Anterior cingulate cortex (tissue), 58 donors: ENCODE measurements at regions not wholly inside any gene's neighbourhood (a gene's known extent, or its start where the extent isn't known, plus 50 kb on each side); places are given as distances from the start of the nearest gene placed in this dataset.

Source experiments
- DNase-seq, 58 donors: peaks; one replicate each; lab custom pipeline; 2025; lab: John Stamatoyannopoulos, UW

DNA sequence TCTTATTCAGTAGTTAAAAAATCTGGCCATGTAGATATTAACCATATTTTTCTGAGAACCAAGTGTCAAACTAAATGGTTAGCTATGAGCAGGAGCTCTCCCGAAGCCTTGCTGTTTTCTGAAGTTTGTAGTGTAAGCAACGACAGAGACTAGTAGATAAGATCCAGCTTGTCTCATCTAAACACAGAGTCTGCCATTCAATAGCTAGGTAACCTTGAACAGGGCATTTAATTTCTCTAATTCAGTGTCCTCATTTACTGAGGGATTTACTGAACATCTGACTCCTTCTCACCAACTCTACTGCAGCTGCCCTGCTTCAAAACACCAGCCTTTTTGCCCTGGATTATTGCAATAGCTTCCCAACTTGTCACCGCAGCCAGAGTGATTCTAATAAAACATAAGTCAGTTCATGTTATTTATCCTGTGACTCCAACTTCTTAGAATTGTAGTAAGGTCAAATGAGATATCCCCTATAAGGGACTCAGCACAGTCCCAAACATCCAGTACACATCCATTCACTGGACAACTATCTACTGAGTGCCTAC lies 337.0 kb downstream of the PLK2 start:
- no peak for DNase-seq

GRCh38 chr5:58122157-58122556 lies 337.7 kb downstream of the PLK2 start:
- DNase-seq: peak in 1 of 58 donors; percentile 6

DNA sequence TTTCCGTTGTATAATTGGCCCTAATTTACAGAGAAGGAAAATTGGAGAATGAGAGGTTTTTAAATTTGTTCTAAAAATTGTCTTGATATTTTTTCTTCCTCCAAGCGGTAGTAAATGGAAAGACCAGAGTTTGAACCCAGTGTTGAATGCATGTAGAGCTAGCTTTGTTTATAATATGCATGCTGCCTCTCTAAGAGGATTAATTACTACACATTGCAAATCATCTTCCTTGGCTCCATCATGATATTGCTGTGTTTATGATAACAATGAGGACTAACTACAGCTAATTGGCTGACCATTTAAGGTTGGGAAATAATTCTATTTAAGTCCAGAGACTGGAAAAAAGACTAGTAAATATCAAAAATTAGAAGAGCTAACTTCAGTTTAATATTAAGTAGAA lies 338.5 kb downstream of the PLK2 start:
- no peak for DNase-seq

GRCh38 chr5:58117542-58117941 lies 342.3 kb downstream of the PLK2 start:
- no peak for DNase-seq

DNA sequence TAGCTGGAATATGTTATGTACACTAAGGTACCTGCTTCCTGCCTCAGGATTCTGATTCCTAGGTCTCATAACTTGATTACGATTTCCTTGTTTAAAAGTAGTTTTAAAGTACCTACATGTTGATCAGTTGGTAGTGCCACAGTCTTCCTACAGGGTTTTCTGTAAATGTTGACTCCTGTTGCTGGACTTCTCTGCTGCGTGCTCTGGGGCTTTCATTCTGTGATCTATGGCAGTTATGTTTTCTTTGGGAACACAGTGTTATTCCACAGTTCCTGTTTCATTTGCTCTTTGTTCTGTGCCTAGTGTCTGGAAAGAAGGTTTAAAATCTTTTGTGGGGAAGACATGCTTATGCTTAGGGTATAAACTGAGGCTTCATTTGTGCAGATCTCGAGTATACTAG lies 343.5 kb downstream of the PLK2 start:
- DNase-seq: no peak

DNA sequence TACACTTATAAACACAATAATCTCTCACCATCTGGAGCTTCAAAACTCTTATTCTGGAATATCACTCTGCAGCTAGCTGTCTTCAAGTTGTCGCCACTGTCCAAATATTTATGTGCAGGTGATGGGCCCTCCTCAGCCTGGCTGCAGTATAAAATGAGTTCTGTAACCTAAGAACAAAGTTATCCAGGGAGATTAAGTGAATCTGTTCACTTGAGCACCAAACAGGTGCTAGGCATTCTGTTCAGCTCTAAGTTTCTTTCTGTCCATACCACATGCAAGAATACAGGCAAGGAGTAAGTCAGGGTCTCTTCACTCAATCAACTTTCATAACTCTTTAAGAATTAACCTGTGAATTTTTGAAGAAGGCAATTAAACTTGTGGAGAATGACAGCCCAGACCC lies 344.1 kb downstream of the PLK2 start:
- no peak for DNase-seq

- DNase-seq: no peak
Observed at GRCh38 chr5:58114324-58114723, 345.6 kb downstream of the PLK2 start.

DNA sequence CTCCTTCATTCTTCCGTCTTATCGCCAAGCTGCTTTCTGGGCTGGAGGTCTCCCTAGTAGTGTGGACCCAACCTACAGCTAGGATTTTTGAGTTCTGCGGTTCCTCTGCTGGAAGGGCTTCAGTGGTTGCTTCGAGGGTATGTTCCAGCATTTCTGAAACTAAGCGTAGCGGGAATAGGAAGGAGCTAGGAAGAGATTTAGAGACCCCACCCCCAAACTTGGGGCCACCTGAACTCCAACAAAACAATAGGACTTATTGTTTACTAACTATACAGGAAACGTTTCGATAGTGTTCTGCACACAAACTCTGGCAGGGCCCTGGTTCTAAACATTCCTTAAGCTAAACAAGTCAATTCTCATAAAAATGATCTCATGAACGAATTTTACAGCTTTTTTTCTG lies 346.7 kb downstream of the PLK2 start:
- no peak for DNase-seq

GRCh38 chr5:58108511-58108910 lies 351.4 kb downstream of the PLK2 start:
- DNase-seq: no peak

DNA sequence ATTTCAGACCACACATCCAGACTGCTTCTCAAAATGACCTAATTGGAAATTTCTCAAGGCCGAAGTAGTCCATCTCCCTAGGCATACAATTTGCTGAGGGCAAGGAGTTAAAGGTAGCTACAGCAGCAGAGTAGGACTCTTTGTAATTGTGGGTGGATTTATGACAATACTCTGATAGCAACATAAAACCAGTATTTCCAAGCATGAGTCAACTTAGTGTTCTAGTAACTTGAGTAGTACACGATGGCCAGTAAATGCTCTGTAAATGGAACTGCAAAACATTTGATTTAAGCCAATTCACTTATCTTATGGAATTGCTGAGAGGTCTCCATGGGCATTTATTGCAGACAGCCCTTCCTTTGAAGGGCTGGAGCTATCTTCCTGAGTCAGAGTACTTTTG lies 352.2 kb downstream of the PLK2 start:
- DNase-seq: no peak

DNA sequence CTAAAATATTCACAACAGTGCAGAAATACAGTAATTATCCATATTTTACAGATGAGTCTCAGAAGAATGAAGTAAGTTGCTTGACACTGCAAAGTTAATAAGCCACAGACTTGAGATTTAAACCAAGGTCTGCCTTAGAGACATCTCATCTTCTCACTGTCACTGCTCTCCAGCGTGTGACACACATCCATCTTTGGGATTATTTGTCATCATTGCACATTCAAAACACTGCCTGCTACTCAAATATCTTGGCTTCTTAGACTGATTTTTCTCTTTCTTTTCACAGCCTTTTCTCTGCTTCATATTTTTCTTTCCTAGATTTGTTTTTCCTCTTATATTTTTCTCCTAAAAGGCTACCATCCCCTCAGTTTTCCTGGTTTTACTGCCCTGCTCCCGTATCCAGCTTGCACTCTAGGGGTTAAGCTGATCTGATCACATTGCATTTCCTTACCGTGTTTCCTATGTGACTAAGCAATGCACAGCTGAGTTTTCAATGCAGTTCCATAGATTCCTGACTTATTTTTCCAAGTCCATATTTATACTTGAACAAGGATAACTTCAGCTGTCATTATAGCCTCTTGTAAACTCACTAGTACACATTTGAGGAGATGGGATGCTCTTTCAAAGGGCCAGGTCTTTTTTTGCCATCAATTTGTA lies 353.0 kb downstream of the PLK2 start:
- no peak for DNase-seq

DNA sequence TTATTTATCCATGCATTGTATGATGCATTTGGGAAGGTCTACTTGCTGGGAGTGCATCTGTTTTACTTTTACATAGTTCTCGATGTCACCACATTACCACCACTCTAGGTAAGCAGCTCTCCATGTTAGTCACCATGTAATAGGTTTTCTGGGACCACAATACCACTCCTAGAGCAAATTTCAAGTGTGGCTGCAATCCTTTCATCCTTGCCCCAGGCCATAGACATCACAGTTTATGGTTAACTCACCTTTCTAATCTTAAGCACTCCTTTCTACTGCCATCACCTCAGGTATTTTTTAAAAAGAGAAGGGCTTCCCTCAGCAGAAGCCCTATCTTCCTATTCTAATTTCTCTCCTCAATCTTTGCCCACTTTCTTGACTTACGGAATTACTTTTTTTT lies 354.1 kb downstream of the PLK2 start:
- no peak for DNase-seq

GRCh38 chr5:58099257-58099656 lies 360.6 kb downstream of the PLK2 start:
- no peak for DNase-seq

- DNase-seq: no peak
Observed at GRCh38 chr5:58094031-58094430, 365.9 kb downstream of the PLK2 start.

- DNase-seq: no peak
Observed at GRCh38 chr5:58090704-58091103, 369.2 kb downstream of the PLK2 start.

DNA sequence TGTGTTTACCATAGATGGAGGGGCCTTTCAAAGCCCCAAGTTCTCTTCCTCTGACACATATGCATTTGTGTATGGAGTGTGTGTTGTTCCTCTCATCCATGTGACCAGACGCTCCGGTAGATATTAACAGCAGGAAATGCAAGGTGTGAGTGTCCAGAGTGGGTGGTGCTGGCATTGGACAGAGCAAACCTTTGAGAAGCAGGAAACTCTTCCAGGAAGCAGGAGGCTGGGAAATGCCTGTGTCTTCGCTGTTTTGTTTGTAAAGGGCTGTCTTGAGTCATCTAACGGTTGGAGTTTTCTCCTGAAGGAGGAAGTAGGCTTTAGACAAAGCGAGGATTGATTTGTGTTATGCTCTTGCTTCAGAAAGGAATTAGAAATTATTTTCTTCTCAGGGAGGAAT lies 370.9 kb downstream of the PLK2 start:
- DNase-seq: no peak

DNA sequence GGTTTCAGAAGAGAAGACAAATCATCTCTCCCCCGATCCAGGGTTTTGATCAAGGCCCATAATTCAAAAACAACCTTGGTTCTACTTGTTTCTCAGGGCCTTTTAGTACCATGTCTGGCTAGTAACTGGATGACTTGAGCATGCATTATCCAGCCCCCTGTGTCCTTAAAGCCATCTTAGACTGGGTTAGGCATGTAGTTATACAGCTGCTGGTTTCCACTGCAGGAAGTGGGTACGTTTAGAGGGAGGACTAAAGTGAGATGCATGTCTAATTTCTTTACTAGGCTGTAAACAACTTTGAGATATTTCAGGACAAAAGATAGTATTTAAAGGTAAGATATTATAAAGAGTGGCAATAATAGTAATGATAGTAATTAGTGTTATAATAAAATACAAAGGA lies 372.0 kb downstream of the PLK2 start:
- no peak for DNase-seq

GRCh38 chr5:58087123-58087522 lies 372.8 kb downstream of the PLK2 start:
- DNase-seq: no peak

DNA sequence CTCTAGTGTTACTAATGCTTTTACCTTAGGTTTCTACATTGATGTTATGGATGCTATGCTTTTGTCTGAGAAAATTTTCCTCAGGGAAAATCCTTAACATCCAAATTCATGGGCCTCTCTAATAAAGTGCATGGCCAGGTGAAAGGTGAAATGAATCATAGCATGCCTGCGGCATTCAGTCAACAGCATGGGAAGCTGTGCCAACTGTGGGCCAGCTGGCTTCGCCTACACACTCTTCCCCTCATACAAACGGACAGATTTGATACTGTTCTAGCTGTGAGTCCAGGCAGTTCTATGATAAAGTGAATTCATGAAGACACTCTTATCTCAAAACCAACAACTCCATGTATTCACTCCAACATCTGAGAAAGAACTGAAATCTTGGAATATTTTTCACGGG lies 374.1 kb downstream of the PLK2 start:
- DNase-seq: peak in 5 of 58 donors; percentile 3 to 31 (median 15)

DNA sequence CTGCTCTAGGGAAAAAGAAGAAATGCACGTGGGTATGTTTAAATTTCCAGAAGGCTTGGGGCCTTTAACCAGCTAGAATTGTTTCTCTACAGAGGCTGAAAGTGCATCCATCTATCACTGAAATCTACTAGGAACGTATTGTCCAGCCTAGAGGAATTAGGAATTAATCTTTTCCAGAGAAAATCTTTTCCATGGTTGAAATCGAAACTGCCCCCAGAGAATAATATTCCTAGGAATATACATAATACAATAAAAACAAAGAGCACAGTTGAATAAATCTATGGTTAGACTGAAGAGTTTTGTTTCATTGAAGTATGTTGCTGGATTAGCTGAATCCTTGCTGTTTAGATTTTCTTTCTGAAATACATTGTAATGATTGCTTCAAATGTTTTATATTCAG lies 378.5 kb downstream of the PLK2 start:
- no peak for DNase-seq

DNA sequence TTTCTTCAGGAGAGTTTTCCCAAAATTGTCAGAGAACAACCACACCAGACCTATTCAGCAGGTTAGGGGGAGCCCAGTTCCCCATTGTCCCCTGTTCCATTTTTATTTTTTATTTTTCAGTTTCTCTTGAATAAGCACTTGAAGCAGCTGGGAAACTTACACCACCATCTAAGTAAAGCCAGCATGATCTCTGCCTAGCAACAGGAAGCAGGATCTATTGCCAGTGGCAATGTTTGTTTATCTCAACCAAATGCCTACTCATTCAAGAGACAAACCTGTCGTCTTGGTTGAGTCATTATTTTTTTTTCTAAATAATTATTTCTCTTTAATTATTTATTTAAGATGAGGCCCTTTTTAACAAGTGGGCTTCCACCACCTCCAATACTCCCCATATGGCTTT lies 379.3 kb downstream of the PLK2 start:
- DNase-seq: no peak

GRCh38 chr5:58077966-58078365 lies 381.9 kb downstream of the PLK2 start:
- no peak for DNase-seq

DNA sequence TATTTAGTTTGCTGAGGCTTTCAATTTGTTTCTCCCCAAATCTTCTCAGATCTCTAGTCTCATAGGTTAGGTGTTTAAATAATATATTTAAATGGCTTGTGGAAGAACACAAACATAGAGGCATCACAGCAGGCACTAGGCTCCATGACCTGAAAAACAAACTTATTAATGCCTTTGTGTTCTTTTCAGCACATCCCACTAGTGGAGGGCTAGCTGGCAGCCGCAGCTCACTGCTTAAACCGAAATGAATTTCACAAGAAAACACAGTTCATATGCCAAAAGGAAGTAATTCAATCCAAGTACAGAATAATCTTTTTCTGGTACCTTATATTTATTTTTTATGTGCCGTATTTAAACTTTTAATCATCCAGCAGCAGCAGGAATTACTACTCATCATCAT lies 382.5 kb downstream of the PLK2 start:
- no peak for DNase-seq
